GM13976 (cell line): ENCODE measurements at regions not wholly inside any gene's neighbourhood (a gene's known extent, or its start where the extent isn't known, plus 50 kb on each side); places are given as distances from the start of the nearest gene placed in this dataset.

Source experiments
- DNase-seq: peaks from one replicate; pipeline ENCODE4 v3.0.0; 2012; ENCODE audit warnings: low spot score
- CTCF ChIP-seq: IDR thresholded peaks from 2 replicates; pipeline ENCODE4 v1.5.1; 2012; ENCODE audit warnings: borderline replicate concordance, mild to moderate bottlenecking; ENCODE audit not compliant: insufficient read depth; ENCODE audit errors: extremely low read depth, missing control alignments, control extremely low read depth
- in situ Hi-C: fragments of 300-500 bp; cut with MboI; formaldehyde crosslinking; loops from one replicate; pipeline ENCODE4 v1.12.0; 2022; ENCODE audit warnings: low sequenced_read_pairs, mixed read lengths, inconsistent platforms; ENCODE audit not compliant: unreplicated experiment

DNA sequence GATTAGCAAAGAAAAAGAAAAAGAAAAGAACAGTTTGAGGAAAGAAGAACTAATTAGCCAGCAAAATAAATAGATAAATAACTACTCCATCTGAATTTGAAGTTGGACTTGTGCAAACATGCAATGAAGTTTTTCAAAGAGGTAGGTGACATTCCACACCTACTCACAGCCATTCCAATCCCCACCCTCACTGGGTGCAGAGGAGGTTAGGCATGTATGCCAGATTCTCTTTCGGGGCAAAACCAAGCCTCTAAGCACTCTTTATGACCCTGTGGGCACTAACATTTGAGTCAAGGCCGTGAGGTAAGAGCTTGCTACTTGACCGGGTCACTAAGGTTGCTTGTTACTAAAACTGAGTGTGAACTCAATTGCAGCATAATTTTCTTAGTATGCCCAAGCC lies 108.4 kb upstream of the SEMA3A start:
- in situ Hi-C loops: no loop called here
- no peak for DNase-seq
- TF ChIP-seq CTCF: no peak

DNA sequence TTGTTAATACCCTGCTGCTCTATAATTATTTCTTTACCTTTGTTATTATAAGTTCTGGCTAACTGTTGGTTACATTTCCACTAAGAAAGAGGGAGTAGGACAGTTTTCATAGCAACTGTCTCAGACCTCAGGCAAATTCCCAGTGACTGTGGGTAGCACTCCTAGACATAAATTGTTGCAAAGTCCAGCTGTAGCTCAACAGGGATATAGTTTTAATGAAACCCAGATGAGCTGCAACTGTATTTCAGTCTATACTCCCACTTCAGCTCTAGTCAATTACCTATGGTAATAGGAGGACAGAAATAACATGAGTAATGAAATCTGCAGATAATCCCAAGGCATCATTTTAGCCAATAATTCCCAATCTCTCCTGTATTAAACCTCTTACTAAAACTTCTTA lies 103.0 kb upstream of the SEMA3A start:
- DNase-seq: no peak
- TF ChIP-seq CTCF: no peak
- in situ Hi-C loops: no loop called here

DNA sequence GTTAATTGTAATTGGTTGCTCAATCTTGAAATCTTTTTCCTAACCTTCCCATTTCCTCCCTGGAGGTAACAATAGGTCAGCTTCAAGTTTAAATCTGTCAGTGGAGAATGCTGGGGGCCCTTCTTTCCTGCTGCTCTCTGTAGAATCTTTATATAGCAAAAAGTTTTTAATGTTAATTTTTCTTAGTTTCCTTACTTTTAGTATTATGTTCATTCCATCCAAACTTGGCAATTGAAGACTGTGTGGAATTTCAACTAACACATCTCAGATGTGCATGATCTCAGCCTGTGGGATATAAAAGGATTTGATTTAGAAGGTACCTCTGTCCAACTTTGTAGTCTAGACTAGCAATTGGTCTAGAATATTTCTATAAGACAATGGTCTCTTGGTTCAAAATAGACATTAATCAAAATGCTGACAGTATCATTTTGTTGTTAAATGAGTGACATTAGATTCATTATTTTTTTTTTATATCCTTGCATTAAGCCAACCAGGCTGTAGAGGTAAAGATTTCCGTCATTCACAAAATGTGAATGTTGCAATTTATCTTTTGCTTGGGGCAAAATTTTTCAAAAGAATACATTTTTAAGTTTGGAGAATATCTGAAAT lies 100.4 kb upstream of the SEMA3A start:
- DNase-seq: no peak
- in situ Hi-C loops: no loop called here
- TF ChIP-seq CTCF: no peak

DNA sequence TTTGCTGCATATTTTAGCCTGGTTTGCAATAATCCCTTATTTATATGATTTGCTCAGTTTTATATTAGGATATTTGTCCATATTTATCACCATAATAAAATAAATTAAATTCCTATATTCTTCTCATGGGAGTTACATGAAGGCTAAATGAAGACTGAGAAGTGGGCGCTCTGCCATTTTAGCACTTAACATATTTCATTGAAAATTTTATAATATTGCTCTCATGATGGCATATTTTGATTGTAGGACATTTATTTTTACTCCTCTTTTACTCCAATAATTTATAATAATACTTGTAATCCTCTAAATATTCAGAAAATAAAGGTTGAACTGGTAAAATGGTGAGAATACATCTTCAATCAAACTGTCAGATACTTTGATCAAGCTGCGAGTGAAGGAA lies 99.8 kb upstream of the SEMA3A start:
- in situ Hi-C loops: no loop called here
- no peak for TF ChIP-seq CTCF
- no peak for DNase-seq

GRCh38 chr7:84291756-84292155 lies 97.2 kb upstream of the SEMA3A start:
- no peak for DNase-seq
- in situ Hi-C loops: no loop called here

DNA sequence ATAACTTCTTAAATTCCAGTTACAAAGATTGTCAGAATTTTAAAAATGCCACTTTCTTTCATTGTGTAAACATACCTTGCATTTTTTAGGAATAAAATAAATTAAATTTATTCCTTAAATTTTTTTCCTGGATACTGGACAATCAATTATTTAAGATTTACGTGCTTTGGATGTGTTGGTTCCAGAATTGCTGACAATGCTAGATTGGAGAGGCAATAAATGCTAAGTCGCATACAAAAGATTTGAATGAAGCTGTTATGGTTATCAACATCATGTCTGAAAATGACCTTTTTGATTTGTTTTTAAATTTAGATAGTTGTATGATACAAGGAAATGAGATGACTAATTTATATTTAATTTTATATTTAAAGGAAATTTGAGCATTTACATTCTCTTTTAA lies 89.2 kb upstream of the SEMA3A start:
- TF ChIP-seq CTCF: no peak
- in situ Hi-C loops: no loop called here
- no peak for DNase-seq

More at GRCh38 chr7:84291756-84292155, 97.2 kb upstream of the SEMA3A start:
- no peak for TF ChIP-seq CTCF
